GM12873 (cell line): ENCODE measurements at regions not wholly inside any gene's neighbourhood (a gene's known extent, or its start where the extent isn't known, plus 50 kb on each side); places are given as distances from the start of the nearest gene placed in this dataset.

Source experiments
- CTCF ChIP-seq: IDR thresholded peaks from 2 replicates; pipeline ENCODE4 v1.5.1; 2012; ENCODE audit warnings: low read depth, mild to moderate bottlenecking, moderate library complexity, low read length, control low read depth; ENCODE audit not compliant: insufficient read depth; ENCODE audit errors: missing control alignments

GRCh38 chr1:112304126-112304525, 91.9 kb upstream of the CTTNBP2NL start:
- no peak for TF ChIP-seq CTCF

- TF ChIP-seq CTCF, result no peak
Observed at GRCh38 chr1:112304612-112305011, 91.4 kb upstream of the CTTNBP2NL start.

- TF ChIP-seq CTCF, result no peak
Observed at GRCh38 chr1:112307930-112308591, 88.0 kb upstream of the CTTNBP2NL start.

- TF ChIP-seq CTCF, result no peak
Observed at GRCh38 chr1:112308716-112309115, 87.3 kb upstream of the CTTNBP2NL start.

GRCh38 chr1:112309499-112309898, 86.5 kb upstream of the CTTNBP2NL start:
- no peak for TF ChIP-seq CTCF

- no peak for TF ChIP-seq CTCF
Observed at GRCh38 chr1:112312315-112312714, 83.7 kb upstream of the CTTNBP2NL start.

- TF ChIP-seq CTCF, result no peak
Observed at GRCh38 chr1:112312879-112313278, 83.1 kb upstream of the CTTNBP2NL start.
